ENCODE measurements at regions not wholly inside any gene's neighbourhood (a gene's known extent, or its start where the extent isn't known, plus 50 kb on each side); places are given as distances from the start of the nearest gene placed in this dataset.

DNA sequence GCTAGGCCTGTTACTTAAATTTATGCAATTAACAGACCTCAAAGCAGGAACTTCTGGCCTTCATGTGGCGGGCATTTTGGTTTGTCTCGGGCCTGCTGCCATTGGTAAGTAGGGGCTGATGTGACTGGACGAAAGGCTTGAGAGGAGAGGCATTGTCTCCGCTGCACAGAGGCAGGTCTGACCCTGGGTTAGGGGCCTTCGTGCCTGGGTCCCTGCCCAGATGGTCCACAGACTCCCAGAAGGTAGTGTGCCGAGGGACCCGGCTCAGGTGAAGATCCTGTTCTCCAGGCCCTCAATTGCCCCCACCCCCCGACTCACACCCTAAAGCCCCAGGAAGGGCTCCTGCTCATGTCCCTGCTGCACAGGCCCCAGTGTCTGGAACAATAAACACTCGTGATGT, 764.9 kb downstream of the TMEM182 start:
- TF ChIP-seq POLR2AphosphoS5 (IDR thresholded peaks at IDR 0.05) (no peak), EP300 (IDR thresholded peaks at IDR 0.05) (no peak)
